ENCODE measurements at regions not wholly inside any gene's neighbourhood (a gene's known extent, or its start where the extent isn't known, plus 50 kb on each side); places are given as distances from the start of the nearest gene placed in this dataset.

DNA sequence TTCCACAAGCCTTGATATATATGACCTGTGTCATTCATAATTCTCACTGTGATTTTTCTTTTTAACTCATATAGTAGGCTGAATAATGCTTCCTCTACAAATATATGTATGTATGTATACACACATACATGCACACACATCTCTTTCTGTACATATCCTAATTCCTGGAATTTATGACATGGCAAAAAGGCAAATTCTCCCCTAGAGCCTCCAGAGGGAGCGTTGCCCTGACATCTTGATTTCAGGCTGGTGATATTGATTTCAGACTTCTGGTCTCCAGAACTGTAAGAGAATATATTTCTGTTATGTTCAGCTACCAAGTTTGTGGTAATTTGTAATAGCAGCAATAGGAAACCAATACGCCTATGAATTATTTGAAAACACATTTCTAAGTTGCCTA is 166.6 kb upstream of the GAS1 start:
- Histone ChIP-seq H2AFZ (ENCODE audit: low read depth, low read length) (no peak overlapping the region), H4K20me1 (replicated peaks; ENCODE audit: control insufficient read depth, extremely low read depth, insufficient read depth, low read length) (no peaks in the 10 kb centered on the region), H3K4me2 (ENCODE audit: insufficient read depth, low read length) (no peak overlapping the region), H3K27me3 (ENCODE audit: control insufficient read depth in 2 of 2, insufficient read depth in 2 of 2, low read length in 2 of 2) (no peaks in the 10 kb centered on the region), H3K36me3 (ENCODE audit: control insufficient read depth in 2 of 2, extremely low read depth in 1 of 2, insufficient read depth in 2 of 2, low read length in 2 of 2) (no peaks in the 10 kb centered on the region), H3K27ac (ENCODE audit: insufficient read depth, low read depth, low read length) (no peak overlapping the region), H3K9me1 (replicated peaks; ENCODE audit: control insufficient read depth, extremely low read depth, insufficient read depth, low read length) (no peaks in the 10 kb centered on the region), H3K9ac (replicated peaks; ENCODE audit: extremely low read depth, insufficient read depth, low read length) (no peak overlapping the region), H3K4me1 (ENCODE audit: control insufficient read depth, extremely low read depth, insufficient read depth, low read length) (no peaks in the 10 kb centered on the region), H3K4me3 (replicated peaks in 1 of 3; ENCODE audit: insufficient read depth in 1 of 3, low read depth in 1 of 3, low read length in 3 of 3) (no peak overlapping the region), H3K9me3 (replicated peaks; ENCODE audit: control insufficient read depth, insufficient read depth, low read length) (no peaks in the 10 kb centered on the region), H3K79me2 (ENCODE audit: control insufficient read depth, insufficient read depth, low read length) (no peaks in the 10 kb centered on the region)
- no peak for FAIRE-seq
- intact Hi-C loops (cut with micrococcal nuclease) (no loop called here), dilution Hi-C loops (cut with MboI; ENCODE audit: extremely low pct_ligation_motif_present, low sequenced_read_pairs) (no loop called here)
- BruUV-seq (replicated peaks) = no TSS peak
- DNase-seq (ENCODE audit: low read depth, low spot score) = no peak
- ChIA-PET CTCF (no interaction called here), POLR2A (no interaction called here)
- TF ChIP-seq POLR2A (IDR thresholded peaks at IDR 0.05; ENCODE audit: low read depth, low read length) (no peak), POLR2AphosphoS5 (IDR thresholded peaks at IDR 0.05; ENCODE audit: insufficient read depth, low read depth, low read length) (no peak)
- TF ChIP-seq, protein P1, sequence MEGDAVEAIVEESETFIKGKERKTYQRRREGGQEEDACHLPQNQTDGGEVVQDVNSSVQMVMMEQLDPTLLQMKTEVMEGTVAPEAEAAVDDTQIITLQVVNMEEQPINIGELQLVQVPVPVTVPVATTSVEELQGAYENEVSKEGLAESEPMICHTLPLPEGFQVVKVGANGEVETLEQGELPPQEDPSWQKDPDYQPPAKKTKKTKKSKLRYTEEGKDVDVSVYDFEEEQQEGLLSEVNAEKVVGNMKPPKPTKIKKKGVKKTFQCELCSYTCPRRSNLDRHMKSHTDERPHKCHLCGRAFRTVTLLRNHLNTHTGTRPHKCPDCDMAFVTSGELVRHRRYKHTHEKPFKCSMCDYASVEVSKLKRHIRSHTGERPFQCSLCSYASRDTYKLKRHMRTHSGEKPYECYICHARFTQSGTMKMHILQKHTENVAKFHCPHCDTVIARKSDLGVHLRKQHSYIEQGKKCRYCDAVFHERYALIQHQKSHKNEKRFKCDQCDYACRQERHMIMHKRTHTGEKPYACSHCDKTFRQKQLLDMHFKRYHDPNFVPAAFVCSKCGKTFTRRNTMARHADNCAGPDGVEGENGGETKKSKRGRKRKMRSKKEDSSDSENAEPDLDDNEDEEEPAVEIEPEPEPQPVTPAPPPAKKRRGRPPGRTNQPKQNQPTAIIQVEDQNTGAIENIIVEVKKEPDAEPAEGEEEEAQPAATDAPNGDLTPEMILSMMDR (IDR thresholded peaks at IDR 0.05; ENCODE audit: extremely low read depth in 1 of 2, insufficient read depth in 1 of 2, low read depth in 1 of 2, low read length in 2 of 2) = no peak

DNA sequence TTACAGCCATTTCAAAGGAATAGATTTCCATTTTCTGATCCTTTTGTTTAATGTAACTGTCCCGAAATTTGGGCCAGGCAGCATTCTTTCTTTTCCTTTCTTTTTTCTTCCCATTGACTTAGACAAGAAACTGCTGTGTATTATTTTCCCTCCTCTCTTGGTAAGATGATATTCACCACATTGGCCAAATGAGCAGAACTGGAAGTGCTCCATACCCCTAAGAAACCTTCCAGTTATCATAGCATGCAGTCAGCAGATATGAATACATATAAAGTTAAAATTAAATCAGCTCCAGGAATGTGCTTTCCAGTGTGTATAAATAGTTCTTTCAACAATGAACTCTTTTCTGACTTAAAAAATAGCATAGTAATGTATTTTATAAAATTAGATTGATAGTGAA is 168.5 kb upstream of the GAS1 start:
- dilution Hi-C loops (cut with MboI; ENCODE audit: extremely low pct_ligation_motif_present, low sequenced_read_pairs) (no loop called here), intact Hi-C loops (cut with micrococcal nuclease) (no loop called here)
- BruUV-seq (replicated peaks) = no TSS peak
- no peaks in the 10 kb centered on the region for H3K36me3 ChIP-seq (ENCODE audit: control insufficient read depth in 2 of 2, extremely low read depth in 1 of 2, insufficient read depth in 2 of 2, low read length in 2 of 2)
- no peak overlapping the region for H3K4me2 ChIP-seq (ENCODE audit: insufficient read depth, low read length)
- no peak for TF ChIP-seq GATA2 (IDR thresholded peaks at IDR 0.05; ENCODE audit: insufficient read depth, insufficient read length, low read depth, low read length)
- no peak for TF ChIP-seq POLR2A (IDR thresholded peaks at IDR 0.05; ENCODE audit: low read depth, low read length)
- no peak for TF ChIP-seq EZH2 (IDR thresholded peaks at IDR 0.05; ENCODE audit: borderline replicate concordance, low read depth, low read length, severe bottlenecking)
- TF ChIP-seq, protein P2, sequence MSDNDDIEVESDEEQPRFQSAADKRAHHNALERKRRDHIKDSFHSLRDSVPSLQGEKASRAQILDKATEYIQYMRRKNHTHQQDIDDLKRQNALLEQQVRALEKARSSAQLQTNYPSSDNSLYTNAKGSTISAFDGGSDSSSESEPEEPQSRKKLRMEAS (IDR thresholded peaks at IDR 0.05; ENCODE audit: insufficient read depth, insufficient read length) = no peak
- no peak for TF ChIP-seq JUN (IDR thresholded peaks at IDR 0.05; ENCODE audit: borderline replicate concordance, insufficient read depth, insufficient read length, low read depth)
- TF ChIP-seq, protein P1 (IDR thresholded peaks at IDR 0.05; ENCODE audit: extremely low read depth in 1 of 2, insufficient read depth in 1 of 2, low read depth in 1 of 2, low read length in 2 of 2) = no peak
- TF ChIP-seq POLR2AphosphoS5 (IDR thresholded peaks at IDR 0.05; ENCODE audit: insufficient read depth, low read depth, low read length) = no peak
- TF ChIP-seq FOS (IDR thresholded peaks at IDR 0.05; ENCODE audit: borderline replicate concordance, insufficient read depth, low read length) = no peak
- no peak for TF ChIP-seq MYC (IDR thresholded peaks at IDR 0.05; ENCODE audit: low read depth, low read length)
- FAIRE-seq (no peak), DNase-seq (ENCODE audit: low read depth, low spot score) (no peak)
- H3K27me3 ChIP-seq (ENCODE audit: control insufficient read depth in 2 of 2, insufficient read depth in 2 of 2, low read length in 2 of 2) = no peaks in the 10 kb centered on the region
- H3K27ac ChIP-seq (ENCODE audit: insufficient read depth, low read depth, low read length) = no peak overlapping the region
- H4K20me1 ChIP-seq (replicated peaks; ENCODE audit: control insufficient read depth, extremely low read depth, insufficient read depth, low read length) = no peaks in the 10 kb centered on the region
- H3K9me1 ChIP-seq (replicated peaks; ENCODE audit: control insufficient read depth, extremely low read depth, insufficient read depth, low read length) = no peaks in the 10 kb centered on the region
- no peaks in the 10 kb centered on the region for H3K9me3 ChIP-seq (replicated peaks; ENCODE audit: control insufficient read depth, insufficient read depth, low read length)
- CTCF ChIA-PET = no interaction called here
- H3K4me3 ChIP-seq (replicated peaks in 1 of 3; ENCODE audit: insufficient read depth in 1 of 3, low read depth in 1 of 3, low read length in 3 of 3) = no peak overlapping the region
- no peak overlapping the region for H3K9ac ChIP-seq (replicated peaks; ENCODE audit: extremely low read depth, insufficient read depth, low read length)
- H3K79me2 ChIP-seq (ENCODE audit: control insufficient read depth, insufficient read depth, low read length) = no peaks in the 10 kb centered on the region
- no peaks in the 10 kb centered on the region for H3K4me1 ChIP-seq (ENCODE audit: control insufficient read depth, extremely low read depth, insufficient read depth, low read length)
- POLR2A ChIA-PET = no interaction called here
- H2AFZ ChIP-seq (ENCODE audit: low read depth, low read length) = no peak overlapping the region

Measured in endothelial cell of umbilical vein (primary cell).